ENCODE measurements at regions not wholly inside any gene's neighbourhood (a gene's known extent, or its start where the extent isn't known, plus 50 kb on each side); places are given as distances from the start of the nearest gene placed in this dataset.
A peak's percentile ranks its signal among the peaks of the same experiment; 100 is the strongest.

DNA sequence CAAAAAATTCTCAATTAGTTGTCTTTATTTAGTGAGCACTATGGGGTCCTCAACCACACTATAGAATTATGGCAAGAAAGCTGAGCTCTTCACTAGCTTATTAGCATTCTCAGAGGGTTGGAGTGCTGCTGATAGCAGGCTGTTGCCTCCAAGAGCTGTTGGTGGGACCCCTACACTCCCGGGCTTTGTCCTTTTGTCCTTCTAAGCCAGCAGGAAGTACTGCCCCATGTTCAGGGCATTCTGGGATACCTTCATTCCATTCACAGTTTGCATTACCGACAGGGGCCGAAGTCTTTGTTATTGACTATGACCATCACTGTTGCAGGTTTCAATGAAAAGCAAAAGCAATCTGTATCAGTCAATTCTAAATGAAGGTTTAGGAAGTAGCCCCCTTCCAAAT, 89.5 kb upstream of the OTX2 start:
- FAIRE-seq: no peak
- Histone ChIP-seq H3K36me3 (ENCODE audit: control insufficient read depth, insufficient read depth, low read length) (no peaks in the 10 kb centered on the region), H3K4me3 (ENCODE audit: low read depth, low read length) (no peak overlapping the region), H3K27me3 (ENCODE audit: control insufficient read depth, insufficient read depth, low read length) (no peaks in the 10 kb centered on the region)
- no peak for DNase-seq (ENCODE audit: low read depth)
- no peak for TF ChIP-seq CTCF (IDR thresholded peaks at IDR 0.05; ENCODE audit: insufficient read depth, low read length, severe bottlenecking)

DNA sequence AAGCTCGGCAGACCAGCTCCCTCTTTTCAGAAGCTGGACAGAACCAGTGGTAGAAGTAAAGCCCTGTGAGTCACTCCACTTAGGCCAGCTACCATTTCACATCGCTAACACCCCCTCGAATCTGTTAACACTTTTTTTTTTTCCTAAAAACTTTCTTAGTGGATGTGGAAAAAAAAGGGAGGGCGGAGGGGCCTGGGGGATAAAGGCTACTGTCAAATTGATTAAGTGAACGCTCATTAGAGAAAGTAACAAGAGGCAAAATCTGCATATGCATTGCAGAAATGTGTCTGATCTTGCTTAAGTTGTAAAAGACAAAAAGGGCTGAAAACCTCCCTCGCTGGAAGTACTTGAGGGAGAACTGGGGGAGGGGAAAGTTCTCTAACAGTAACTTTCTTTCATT, 86.6 kb upstream of the OTX2 start:
- FAIRE-seq: no peak
- no peaks in the 10 kb centered on the region for H3K36me3 ChIP-seq (ENCODE audit: control insufficient read depth, insufficient read depth, low read length)
- no peaks in the 10 kb centered on the region for H3K27me3 ChIP-seq (ENCODE audit: control insufficient read depth, insufficient read depth, low read length)
- no peak for TF ChIP-seq CTCF (IDR thresholded peaks at IDR 0.05; ENCODE audit: insufficient read depth, low read length, severe bottlenecking)
- no peak overlapping the region for H3K4me3 ChIP-seq (ENCODE audit: low read depth, low read length)
- no peak for DNase-seq (ENCODE audit: low read depth)

DNA sequence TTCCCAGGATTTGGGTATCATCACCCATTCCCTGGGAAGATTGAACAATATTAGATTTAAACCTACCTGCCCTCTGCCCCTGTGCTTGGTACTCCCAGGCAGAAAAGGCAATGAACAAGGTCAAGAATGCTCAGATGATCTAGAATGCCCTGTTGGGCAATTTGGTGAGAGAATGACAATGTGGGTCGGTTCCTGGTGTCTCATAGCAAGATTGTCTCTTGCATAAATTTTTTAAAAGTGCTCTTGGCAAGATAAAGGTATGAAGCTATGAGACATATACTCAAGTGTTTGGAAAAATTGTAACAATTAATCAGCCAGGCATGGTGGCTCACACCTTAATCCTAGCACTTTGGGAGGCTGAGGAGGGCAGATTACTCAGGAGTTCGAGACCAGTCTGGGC, 86.0 kb upstream of the OTX2 start:
- H3K36me3 ChIP-seq (ENCODE audit: control insufficient read depth, insufficient read depth, low read length): no peaks in the 10 kb centered on the region
- no peak for TF ChIP-seq CTCF (IDR thresholded peaks at IDR 0.05; ENCODE audit: insufficient read depth, low read length, severe bottlenecking)
- no peaks in the 10 kb centered on the region for H3K27me3 ChIP-seq (ENCODE audit: control insufficient read depth, insufficient read depth, low read length)
- FAIRE-seq (no peak), DNase-seq (ENCODE audit: low read depth) (no peak)
- no peak overlapping the region for H3K4me3 ChIP-seq (ENCODE audit: low read depth, low read length)

DNA sequence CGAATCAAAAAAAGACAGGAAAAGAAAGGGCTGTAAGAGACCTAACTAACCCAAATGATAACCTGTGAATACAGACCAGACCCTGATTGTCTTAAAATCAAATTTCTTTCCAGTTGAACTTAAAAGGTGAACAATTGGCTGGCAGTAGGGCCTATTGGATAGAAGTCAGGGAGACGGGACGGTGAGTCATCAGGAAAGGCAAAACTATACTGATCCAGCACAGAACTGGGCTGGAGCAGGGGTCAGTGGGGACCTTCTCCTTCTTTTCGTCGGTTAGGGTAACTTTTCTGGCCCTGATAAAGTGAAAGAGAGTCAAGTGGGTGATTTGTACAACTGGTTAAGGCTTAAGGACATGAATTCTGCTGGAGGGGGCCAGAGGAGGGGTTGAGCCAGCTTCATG, 84.9 kb upstream of the OTX2 start:
- TF ChIP-seq CTCF (IDR thresholded peaks at IDR 0.05; ENCODE audit: insufficient read depth, low read length, severe bottlenecking): no peak
- FAIRE-seq (peak; percentile 40), DNase-seq (ENCODE audit: low read depth) (no peak)
- no peak overlapping the region for H3K4me3 ChIP-seq (ENCODE audit: low read depth, low read length)
- H3K27me3 ChIP-seq (ENCODE audit: control insufficient read depth, insufficient read depth, low read length): no peaks in the 10 kb centered on the region
- no peaks in the 10 kb centered on the region for H3K36me3 ChIP-seq (ENCODE audit: control insufficient read depth, insufficient read depth, low read length)

GRCh38 chr14:56894591-56894991, 84.3 kb upstream of the OTX2 start:
- TF ChIP-seq CTCF (IDR thresholded peaks at IDR 0.05; ENCODE audit: insufficient read depth, low read length, severe bottlenecking): no peak
- Histone ChIP-seq H3K27me3 (ENCODE audit: control insufficient read depth, insufficient read depth, low read length) (no peaks in the 10 kb centered on the region), H3K36me3 (ENCODE audit: control insufficient read depth, insufficient read depth, low read length) (no peaks in the 10 kb centered on the region), H3K4me3 (ENCODE audit: low read depth, low read length) (no peak overlapping the region)
- no peak for DNase-seq (ENCODE audit: low read depth)
- FAIRE-seq: no peak

DNA sequence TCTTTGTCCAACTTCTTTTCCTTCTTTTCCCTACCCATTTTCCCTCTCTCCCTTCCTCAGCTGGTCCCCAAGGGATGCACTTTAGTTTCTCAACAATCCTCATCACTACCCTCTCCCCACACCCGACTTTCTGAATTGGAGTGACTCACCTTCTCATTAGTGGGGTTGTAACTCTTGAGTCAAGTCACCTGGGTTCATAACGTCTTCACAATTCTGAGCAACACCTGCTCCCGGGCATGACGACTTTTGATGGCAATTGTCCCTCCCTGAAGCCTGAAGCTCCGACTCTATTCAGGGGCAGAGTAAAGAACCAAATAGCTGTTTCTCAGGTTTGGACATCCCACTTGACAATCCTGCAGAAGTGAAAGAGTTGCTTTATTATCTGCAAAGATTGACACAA, 82.7 kb upstream of the OTX2 start:
- no peak for DNase-seq (ENCODE audit: low read depth)
- Histone ChIP-seq H3K36me3 (ENCODE audit: control insufficient read depth, insufficient read depth, low read length) (no peaks in the 10 kb centered on the region), H3K27me3 (ENCODE audit: control insufficient read depth, insufficient read depth, low read length) (no peaks in the 10 kb centered on the region), H3K4me3 (ENCODE audit: low read depth, low read length) (no peak overlapping the region)
- FAIRE-seq: no peak
- no peak for TF ChIP-seq CTCF (IDR thresholded peaks at IDR 0.05; ENCODE audit: insufficient read depth, low read length, severe bottlenecking)
